ENCODE measurements at regions not wholly inside any gene's neighbourhood (a gene's known extent, or its start where the extent isn't known, plus 50 kb on each side); places are given as distances from the start of the nearest gene placed in this dataset.

- TF ChIP-seq, protein P1, sequence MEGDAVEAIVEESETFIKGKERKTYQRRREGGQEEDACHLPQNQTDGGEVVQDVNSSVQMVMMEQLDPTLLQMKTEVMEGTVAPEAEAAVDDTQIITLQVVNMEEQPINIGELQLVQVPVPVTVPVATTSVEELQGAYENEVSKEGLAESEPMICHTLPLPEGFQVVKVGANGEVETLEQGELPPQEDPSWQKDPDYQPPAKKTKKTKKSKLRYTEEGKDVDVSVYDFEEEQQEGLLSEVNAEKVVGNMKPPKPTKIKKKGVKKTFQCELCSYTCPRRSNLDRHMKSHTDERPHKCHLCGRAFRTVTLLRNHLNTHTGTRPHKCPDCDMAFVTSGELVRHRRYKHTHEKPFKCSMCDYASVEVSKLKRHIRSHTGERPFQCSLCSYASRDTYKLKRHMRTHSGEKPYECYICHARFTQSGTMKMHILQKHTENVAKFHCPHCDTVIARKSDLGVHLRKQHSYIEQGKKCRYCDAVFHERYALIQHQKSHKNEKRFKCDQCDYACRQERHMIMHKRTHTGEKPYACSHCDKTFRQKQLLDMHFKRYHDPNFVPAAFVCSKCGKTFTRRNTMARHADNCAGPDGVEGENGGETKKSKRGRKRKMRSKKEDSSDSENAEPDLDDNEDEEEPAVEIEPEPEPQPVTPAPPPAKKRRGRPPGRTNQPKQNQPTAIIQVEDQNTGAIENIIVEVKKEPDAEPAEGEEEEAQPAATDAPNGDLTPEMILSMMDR (IDR thresholded peaks at IDR 0.05) = no peak
- DNase-seq (ENCODE audit: low spot score) = no peak
- no peak for ATAC-seq (ENCODE audit: low FRiP score)
Measured at GRCh38 chr13:106281426-106281825, 254.0 kb downstream of the EFNB2 start.

DNA sequence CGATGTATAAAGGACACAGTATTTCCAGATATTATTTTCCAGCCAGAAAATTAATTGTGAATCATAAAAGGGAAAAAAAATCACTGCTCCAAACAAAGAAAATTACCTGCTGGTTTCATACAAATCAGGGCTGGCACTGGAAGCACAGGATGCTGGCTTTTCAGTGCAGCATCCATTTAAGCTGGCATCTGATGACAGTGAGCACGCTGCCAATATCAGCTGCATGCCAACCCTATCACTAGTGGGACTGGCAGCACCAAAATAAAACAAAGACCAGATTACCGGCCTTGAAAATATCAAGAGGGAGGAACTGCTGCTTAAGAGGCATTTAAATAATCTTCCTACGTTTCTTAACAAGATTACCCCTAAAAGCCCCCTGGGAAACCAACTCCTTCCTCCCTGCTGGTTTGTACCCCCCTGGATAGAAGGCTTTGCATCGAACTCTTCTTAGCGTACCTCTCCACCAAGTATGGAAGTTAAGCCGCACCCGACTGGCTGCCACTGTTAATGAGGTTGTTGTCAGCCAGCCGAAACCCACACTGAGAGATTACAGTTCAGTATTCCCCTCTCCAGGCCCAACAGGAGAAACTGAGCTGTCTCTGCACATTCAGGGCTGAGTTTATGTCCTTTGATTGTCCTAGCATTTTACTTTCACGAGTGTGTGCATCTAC is 257.8 kb downstream of the EFNB2 start:
- TF ChIP-seq, protein P1 (IDR thresholded peaks at IDR 0.05) = no peak
- ATAC-seq (ENCODE audit: low FRiP score) = no peak
- no peak for DNase-seq (ENCODE audit: low spot score)

GRCh38 chr13:106276876-106277275 is 258.6 kb downstream of the EFNB2 start:
- TF ChIP-seq, protein P1 (IDR thresholded peaks at IDR 0.05) = no peak
- ATAC-seq (ENCODE audit: low FRiP score) = no peak

DNA sequence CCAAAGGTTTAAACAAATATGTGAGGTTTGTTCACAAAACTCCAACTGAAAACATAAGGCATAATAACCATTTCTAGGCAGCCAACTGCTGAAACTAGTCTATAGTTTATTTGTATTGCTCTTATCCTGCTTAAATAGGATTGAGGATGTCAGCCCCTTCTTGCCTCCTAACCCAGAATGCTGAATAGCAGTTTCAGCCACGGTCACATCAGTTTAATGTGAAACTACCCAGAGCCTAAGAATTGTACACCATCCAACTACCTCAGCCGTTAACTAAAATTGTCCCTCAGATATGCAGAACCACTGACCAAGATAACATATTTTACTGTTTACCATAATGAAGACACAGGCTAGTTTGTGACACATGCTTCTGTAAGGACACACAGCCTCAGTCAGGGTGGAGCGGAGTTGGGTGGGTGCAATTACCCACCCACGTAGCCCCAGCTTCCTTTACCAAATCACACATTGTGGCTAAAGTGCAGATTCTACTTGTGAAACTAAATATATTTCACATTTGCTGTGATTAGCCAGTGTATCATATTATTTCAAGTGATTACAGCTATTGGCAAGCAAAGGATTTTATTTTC is 259.9 kb downstream of the EFNB2 start:
- DNase-seq (ENCODE audit: low spot score) = no peak
- TF ChIP-seq, protein P1 (IDR thresholded peaks at IDR 0.05) = no peak
- ATAC-seq (ENCODE audit: low FRiP score) = no peak

More at GRCh38 chr13:106276876-106277275, 258.6 kb downstream of the EFNB2 start:
- DNase-seq (ENCODE audit: low spot score) = no peak

GRCh38 chr13:106274551-106275203 is 260.8 kb downstream of the EFNB2 start:
- DNase-seq (ENCODE audit: low spot score) (no peak), ATAC-seq (ENCODE audit: low FRiP score) (no peak)
- TF ChIP-seq, protein P1 (IDR thresholded peaks at IDR 0.05) = no peak

- DNase-seq (ENCODE audit: low spot score) (no peak), ATAC-seq (ENCODE audit: low FRiP score) (no peak)
- TF ChIP-seq, protein P1 (IDR thresholded peaks at IDR 0.05) = no peak
Measured at GRCh38 chr13:106263801-106264200, 271.7 kb downstream of the EFNB2 start.

Measured in omental fat pad (tissue), 3 donors.